Fibroblast of skin of right quadriceps (primary cell): ENCODE measurements at regions not wholly inside any gene's neighbourhood (a gene's known extent, or its start where the extent isn't known, plus 50 kb on each side); places are given as distances from the start of the nearest gene placed in this dataset.
"Not testable (repeated sequence)": the region's sequence is repeated elsewhere in the genome, so short reads cannot be mapped to it uniquely, and the experiment has no call there.

Experiments used
- DNase-seq: peaks from one replicate; pipeline ENCODE4 v3.0.0-alpha.2; 2013

DNA sequence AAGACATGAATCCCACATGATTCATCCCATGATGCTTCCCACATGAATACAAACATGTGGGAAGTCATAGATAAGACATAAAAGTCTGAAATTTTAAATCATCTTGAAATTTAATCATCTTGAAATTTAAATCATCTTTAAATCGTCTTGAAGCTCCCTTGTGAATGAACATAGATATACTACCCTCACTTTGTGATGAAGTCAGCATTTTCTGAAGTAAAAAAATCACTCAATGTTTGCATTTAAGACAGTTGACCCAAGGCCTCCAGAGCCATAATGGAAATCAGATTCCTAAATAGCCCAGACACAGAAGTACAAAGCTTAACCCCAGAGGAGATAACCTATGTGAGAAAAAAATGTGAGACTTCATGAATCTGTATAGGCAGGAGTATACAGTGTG, 279.4 kb downstream of the ZBBX start:
- DNase-seq: no peak

DNA sequence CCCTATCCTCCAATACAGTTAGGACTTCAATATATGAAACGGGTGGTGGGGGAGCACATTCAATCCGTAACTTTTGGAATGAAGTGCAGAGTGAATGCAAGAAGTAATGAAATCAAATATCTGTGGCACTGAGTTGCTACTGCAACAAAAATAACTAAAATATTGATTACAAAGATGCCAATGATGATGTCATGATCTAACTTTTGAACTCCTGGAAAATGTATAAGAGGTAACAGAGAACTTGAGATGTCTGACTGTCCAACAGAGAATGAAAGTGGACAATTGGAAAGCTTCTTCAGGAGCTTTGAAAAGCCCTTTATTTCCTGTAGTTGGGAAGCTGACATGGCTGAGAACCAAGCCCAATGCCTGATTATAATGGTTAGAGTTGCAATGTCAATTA, 279.9 kb downstream of the ZBBX start:
- DNase-seq: no peak

DNA sequence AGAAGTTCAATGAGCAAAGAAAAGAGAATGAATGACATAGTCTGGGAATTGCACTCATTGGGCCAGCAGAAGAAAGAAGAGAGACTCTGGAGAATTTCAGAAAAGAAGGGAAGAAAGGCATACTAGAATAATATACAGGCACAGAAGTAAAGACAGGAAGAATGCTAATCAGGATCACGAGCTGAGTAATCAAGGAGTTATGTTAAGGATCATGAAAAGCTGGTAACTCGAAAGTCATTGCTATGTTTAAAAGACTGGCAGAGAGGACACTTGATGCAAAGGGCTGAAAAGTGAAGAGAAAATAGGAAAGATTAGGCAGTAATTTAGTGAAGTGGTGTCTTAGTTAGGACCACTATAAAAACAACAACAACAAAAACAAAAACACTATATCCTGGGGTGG, 284.1 kb downstream of the ZBBX start:
- DNase-seq: peak; percentile 15

DNA sequence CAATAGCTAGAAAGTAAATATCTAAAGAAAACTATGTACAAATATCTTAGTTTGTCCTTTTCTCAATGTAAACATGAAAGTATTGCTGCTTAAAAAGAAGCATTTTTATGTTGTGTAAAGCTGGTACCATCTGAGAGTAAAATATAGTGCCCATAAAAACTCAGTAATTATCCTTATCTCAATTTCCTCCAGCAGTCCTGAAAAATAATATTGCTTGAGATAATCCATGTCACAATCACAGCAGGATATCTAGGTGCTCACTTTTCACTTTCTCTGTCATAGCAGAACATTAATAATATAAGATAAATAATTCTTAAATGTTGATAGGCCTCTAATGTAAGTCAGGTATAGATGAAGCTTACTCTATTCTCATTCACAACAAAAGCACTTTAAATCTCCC, 285.5 kb downstream of the ZBBX start:
- DNase-seq: no peak

DNA sequence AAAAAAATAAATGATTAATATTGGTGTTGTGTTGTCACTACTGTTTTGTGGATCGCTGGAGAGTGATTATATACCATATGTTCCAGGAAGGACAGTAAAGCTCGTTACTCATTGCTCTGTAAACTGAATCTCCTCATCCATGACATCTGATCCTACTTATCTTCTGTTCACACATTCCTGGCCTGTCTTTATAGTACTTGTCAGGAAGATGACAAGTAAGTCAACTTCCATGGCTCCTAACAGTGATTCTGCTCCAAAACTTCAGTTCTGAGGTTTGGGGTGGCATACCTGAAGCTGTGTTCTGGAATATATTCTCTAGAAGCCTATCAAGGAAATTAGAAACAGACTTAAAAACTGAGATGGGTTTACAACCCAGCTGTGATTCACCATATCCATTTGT, 288.9 kb downstream of the ZBBX start:
- DNase-seq: peak; percentile 85

DNA sequence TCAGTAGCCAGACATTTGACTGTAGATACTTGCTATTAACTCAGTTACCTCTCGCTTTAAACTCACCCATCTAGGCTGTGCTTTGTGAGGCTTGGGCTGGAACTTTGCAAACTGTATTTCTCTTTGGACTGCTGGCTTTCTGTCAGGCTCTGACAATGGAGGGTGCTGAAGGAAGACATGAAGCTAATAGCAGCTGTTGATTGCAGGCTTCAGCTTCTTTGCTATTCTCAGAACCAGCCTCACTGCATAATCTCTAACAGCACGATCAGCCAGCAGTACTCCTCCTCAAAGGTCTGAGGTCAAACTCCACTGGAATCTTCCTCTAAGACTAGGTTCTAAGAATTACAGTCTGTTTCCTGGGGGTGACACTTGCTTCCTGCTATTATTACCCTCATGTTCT, 295.6 kb downstream of the ZBBX start:
- DNase-seq: no peak

DNA sequence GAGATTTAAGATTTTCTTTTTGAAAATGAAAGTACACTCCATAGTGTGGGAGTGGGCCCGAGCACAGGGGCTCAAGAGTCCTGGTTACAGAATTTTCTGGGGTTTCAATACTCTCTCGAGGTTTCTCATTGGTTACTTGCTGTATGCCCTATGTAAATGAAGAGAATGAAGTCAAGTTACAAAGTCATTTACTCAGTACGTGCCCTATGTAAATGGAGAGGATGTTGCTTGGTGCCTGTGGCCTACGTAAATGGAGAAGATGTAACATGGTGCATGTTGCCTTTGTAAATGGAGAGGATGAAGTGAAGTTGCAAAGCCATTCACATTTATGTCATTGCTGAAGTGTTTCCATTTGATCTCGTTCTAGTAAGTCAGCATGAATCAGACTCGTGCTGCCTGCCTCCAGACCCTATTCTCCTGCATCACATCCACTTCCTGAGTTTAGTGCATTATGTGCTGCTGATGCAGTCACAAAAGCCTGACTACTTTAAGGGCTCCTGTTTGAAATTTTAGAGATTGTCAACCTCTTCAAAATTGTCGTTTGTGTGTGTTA, 302.0 kb downstream of the ZBBX start:
- peak; percentile 22 for DNase-seq

DNA sequence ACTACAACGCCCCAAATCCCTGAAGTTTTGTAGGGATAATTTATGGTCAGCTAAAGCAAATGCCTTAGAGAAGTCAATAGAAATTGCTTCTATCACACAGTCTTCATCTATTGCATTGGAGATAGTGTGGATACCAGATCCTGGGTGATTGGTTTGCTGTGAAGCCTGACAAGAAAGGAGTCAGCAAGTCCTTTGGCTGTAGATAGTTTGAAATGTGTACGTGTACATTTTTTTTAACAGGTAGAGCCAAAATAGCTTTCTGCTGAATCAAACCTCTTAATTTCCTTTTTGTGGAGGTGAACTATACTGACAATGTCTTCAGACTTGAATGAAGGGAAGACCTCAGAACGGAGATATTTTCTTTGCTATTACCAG, 312.3 kb downstream of the ZBBX start:
- DNase-seq: no peak

DNA sequence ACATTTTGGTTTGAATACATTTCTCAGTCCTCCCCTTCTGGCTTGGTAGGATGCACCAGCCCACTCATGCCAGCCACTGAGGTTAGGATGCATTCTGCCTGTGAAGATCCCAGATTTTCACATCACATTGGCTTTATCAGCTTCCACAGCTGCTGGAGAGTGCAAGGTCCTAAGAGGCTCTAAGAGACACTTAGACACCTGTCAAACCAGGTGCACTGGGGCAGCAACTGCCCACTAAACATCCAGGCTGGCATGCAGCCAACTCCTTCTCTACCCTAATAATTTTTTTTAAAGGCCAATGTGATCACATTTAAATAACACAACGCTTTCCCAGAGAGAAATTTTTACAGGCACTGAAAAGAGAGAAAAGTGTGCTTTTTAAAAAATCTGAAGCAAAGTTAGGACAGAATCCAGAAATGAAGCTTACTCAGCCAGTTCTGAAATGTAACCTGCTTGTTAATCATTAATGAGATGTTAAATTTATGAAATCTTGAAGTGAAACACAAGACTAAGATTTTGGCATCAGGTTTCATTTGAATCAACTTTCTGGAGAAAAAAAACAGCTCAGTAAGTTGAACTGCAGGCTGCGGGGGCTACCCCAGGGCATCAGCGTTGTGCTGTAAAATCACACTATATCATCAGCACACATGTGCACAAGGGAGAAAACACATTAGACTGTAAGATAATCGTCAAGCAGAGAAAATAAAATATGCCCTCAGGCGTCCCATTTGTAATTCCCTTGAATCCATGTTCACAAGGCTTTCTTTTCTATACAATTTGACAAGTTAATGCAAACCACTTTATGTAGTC, 312.9 kb downstream of the ZBBX start:
- no peak for DNase-seq

DNA sequence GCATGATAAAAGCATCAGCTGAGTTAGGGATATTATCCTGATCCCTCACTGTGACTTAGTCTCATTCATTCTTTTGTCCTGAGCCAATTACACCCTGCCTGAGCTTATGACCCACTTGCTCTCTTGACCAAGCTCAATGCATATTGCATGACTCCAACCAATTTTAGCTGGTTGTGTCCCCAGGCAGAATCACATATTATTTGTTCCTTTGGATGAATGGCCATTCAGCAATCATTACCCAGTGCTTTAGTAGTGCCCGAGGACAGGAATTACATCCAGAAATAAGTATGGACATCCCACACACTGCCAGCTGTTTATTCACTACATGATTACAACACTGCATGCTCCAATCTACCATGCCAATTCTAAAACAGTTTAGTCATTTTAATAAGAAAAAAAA, 322.5 kb downstream of the ZBBX start:
- DNase-seq: no peak

DNA sequence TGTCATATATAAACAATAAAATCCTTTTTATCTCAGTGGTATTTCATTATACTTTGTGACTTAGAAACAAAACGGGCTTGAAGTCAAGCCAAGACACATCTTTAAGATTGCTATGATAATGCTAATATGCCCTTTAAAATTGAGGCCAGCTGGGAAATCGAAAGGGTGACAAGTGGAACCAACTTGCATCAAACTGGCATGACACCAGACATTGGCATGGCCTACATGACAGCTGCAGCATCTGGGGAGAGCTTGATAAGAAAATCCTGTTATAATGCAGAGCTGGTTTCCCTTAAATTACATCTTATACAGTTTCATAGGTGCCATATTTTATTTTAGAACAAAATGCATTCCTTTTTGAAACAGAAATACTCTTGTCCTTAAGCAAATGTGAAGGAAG, 325.2 kb downstream of the ZBBX start:
- DNase-seq: no peak

DNA sequence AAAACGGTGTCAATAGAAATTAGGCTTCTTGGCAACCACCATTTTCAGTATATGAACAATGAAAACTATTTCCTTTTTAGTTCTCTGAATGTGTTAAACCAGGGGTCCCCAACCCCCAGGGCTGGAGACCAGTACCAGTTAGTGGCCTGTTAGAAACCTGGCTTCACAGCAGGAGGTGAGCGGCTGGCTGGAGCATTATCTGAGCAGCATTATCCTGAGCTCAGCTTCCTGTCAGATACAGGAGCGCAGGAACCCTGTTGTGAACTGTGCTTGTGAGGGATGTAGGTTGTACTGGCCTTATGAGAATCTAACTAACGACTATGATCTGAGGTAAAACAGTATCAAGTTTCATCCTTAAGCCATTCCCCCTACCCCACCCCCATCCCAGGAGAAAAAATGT, 328.7 kb downstream of the ZBBX start:
- DNase-seq: no peak

DNA sequence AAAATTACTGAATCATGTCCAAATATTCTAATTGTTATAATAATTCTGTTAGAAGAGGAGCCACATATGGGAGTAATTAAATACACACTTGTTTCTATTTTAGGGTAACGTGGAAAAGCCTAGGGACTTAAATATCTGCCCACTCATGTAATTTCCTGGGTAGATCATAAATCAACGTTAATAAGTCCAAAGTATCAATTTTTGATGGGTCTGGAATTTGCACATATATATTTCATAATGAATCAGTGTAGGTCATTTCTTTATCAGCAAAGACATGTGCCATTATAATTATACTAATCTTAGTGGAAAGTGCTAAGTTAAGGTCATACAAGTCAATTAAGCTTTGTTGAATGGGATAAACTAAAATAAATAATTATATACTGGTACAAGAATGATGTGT, 346.2 kb downstream of the ZBBX start:
- DNase-seq: peak; percentile 23

DNA sequence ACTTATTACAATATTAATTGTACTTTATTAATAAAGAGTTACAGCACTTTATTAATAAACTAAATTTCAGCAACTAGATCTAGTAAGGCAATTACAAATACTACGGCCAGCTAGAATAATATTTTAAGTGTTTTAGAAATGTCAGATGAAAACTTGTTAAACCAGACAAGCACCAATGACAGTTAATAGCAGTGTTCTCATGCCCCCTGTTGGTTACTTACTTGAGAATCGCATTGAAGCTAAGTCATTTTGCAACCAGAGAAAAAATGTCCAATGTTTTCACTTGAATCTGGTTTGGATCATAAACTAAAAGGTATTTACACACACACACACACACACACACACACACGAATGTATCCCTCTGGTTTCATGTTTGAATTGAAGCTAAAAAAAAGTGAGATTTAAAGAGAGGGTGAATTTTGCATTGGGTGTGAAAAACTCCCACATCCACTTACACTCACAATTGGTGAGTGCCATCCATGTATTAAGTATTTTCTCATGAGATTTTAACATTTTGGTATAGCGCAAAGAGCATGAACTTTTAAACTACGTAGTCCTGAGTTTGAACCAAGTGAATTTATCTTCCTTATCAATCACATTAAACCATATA, 347.7 kb downstream of the ZBBX start:
- peak; percentile 69 for DNase-seq

DNA sequence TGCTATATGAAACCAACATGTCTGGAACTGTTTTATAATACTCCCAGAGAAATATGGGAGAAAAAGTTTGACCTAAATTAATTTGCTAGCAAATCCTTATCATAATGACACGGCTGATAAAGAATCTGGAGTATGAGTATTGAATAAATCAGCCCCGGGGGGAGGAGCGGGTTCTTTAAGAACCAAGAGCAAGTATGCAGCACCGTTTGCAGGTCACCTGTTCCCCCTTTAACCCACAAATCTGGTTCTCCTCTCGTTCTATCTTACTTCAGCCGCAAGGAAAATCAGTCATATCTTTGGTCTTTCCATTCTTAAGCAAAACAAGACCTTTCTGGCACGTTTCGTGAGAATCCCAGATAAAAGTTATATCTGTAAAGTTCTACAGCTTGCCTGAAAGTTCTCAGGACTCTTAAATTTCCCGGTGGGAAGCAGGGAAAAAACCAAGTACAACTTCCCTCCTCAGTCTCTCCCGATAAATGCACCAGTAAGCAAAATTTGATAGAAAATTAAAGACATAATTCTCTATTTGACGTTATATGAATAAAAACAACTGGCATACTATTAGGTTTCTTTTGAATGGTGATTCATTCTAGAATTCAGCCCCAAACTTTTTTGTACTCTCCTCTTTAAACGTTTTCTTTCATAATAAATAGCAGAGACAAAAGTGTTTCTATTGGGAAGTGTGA, 348.6 kb downstream of the ZBBX start:
- no peak for DNase-seq

DNA sequence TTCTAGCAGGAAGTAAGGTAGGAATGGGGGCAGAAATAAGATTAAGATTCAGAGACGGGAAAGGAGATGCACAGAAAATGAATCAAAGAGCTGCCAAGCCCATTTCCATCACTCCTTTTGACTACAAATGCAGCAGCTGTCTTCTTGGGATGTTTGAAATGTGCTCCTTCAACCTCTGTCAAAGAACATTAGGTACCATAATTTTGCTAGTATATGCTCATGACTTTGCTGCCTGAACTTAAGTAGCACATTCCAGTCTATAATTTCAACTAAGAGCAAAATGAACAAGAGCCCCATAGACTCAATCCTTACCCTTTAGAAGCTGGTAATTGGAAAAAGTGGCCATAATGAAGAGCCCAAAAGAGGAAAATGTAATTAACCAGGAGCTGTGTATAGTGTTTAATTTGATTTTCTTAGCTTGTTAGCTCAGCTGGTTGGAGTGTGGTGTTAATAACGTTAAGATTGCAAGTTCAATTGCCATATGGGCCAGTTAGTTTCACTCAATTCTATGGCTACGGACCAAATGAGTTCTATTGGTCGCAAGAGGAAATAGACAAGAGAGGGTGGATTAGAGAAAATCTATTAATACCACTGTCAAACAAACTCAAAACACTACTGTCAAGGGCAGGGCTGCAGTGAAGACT, 349.9 kb downstream of the ZBBX start:
- no peak for DNase-seq

DNA sequence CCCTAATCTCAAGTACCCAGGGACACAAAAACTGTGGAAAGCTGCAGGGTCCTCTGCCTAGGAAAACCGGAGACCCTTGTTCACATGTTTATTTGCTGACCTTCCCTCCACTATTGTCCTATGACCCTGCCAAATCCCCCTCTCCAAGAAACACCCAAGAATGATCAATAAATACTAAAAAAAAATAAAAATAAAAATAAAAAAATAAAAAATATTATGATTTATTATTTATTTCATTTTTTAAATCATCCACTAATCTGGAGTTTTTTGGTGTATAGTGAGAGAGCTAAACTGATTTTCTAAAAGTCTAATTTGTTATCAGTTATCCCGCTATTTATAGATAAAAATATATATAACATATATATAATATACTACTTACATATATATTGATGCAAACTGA, 360.6 kb downstream of the ZBBX start:
- not testable (repeated sequence) for DNase-seq

DNA sequence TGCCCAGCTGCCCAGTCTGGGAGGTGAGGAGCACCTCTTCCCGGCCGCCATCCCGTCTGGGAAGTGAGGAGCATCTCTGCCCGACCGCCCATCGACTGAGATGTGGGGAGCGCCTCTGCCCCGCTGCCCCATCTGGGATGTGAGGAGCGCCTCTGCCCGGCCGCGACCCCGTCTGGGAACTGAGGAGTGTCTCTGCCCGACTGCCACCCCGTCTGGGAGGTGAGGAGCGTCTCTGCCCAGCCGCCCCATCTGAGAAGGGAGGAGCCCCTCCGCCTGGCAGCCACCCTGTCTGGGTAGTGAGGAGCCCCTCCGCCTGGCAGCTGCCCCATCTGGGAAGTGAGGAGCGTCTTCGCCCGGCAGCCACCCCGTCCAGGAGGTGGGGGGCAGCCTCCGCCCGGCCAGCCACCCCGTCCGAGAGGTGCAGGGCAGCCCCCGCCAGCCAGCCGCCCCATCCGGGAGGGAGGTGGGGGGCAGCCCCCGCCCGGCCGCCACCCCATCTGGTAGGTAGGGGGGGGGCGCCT, 361.4 kb downstream of the ZBBX start:
- DNase-seq: not testable (repeated sequence)

DNA sequence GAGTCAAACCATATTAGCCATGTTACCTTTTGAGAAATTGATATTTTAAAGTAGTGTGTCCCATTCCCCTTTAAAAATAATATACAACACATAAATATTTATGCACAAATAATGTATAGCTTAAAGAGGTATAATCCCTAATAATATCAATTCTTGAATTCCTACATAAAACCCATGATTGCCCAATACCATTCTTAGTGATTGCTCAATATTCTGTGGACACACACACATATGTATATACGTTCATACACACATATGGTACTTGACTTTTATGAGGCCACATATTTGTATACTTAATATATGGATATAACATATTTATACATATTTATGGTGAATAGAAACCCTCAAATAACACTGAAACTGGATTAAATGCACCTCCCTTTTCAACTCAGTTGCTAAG, 367.4 kb downstream of the ZBBX start:
- DNase-seq: no peak

DNA sequence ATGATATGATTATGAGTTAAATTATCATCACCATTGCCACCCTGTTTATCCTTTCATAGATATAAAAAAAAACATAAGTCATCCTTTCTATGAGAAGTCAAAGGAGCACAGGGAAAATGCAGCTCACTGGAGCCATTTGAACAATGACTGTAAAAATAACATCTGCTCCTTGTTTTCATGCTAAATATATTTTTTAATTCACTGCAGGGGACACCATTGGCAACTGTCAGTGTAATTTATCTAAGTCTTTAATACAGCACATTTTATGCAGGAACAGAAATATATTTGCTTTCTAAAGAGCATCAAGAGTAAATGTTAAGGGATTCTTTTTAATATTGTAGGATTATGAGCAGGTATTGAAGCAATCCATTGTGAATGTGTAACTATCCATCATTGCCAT, 371.3 kb downstream of the ZBBX start:
- DNase-seq: no peak

DNA sequence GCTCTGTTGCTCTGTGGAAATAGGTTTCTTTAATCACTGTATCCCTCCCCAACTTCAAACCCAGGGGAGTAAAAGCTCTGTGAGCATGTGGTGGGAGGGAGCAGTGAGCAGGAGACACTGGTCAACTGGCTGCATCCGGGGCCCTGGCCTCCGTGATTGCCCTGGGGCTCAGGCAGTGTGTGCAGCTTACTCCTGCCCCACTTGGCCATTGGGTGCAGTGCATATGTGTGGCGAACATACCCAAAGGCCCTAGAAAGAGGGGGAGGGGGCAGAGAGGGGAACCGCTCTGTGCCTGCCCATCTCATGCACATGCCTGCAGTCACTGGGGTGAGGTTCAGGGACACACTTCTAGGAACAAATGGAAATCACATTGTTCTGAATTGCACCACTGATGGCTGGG, 378.7 kb downstream of the ZBBX start:
- DNase-seq: no peak

DNA sequence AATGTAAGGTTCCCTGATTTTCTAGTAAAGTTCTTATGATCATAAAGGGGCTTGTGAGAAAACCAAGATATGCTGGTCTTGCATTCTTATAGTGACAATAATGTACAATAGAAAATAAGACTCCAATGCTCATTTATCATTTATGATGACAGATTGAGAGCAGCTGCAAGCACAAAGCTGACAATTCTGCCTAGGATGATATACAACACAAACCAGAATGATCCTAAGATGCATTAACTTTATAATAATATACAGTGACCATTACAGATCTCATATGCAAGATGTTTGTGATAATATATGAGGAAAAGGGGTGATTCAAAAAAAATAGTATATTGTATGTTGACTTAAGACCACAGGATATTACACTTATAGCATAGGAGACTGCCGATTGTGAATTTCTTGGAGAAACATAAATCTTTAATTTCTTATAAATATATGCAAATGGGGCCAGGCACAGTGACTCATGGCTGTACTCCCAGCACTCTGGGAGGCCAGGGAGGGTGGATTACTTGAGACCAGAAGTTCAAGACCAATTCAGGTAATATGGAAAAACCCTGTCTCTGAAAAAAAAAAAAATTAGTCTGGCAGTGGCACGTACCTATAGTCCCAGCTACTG, 387.0 kb downstream of the ZBBX start:
- peak; percentile 24 for DNase-seq

DNA sequence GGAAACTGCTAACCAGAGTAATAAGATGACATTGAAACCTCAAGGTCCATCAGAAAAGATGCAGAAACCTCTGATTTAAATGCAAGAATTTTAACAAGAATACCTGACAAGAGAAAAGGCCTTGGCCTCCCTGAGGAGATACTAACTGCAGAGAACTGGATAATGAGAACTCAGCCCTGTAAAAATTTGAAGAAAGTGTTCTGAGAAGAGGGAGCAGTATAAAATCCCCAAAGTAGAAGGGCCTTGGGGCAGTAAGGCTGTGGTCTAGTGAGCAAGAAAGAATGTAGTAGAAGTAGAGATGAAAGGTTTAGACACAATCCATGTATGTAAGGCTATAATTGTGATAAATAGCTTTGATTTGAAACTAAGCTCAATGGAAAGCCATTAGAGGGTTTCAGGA, 394.1 kb downstream of the ZBBX start:
- peak; percentile 1 for DNase-seq
